ENCODE measurements at regions not wholly inside any gene's neighbourhood (a gene's known extent, or its start where the extent isn't known, plus 50 kb on each side); places are given as distances from the start of the nearest gene placed in this dataset.
"Not testable (repeated sequence)": the region's sequence is repeated elsewhere in the genome, so short reads cannot be mapped to it uniquely, and the experiment has no call there.

DNA sequence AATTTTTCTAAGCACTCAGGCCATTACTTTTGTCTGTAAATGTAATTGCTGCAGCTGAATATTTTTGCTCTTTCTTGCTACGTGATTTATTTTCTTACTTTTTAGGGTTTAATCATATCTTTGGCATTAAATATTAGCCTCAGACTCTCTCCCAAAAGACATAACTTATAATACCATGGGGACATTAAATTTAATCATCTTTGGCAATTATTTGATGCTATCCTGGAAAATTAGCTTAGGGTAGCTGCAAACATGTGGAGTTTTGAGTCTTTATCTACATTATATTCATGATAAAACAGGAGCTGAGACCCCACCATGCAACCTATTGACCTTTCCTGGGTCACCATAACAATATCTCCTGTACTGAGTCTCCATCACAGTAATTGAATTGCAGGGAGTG is 59.1 kb upstream of the EDAR start:
- no peaks in the 10 kb centered on the region for H3K9me1 ChIP-seq (replicated peaks; ENCODE audit: control insufficient read depth, extremely low read depth, insufficient read depth, low read length)
- no peaks in the 10 kb centered on the region for H3K9me3 ChIP-seq (replicated peaks; ENCODE audit: control insufficient read depth, insufficient read depth, low read length)
- H3K36me3 ChIP-seq (ENCODE audit: control insufficient read depth in 2 of 2, extremely low read depth in 1 of 2, insufficient read depth in 2 of 2, low read length in 2 of 2): no peaks in the 10 kb centered on the region
- dilution Hi-C loops (cut with MboI; ENCODE audit: extremely low pct_ligation_motif_present, low sequenced_read_pairs): no loop called here
- DNase-seq (ENCODE audit: low read depth, low spot score) (no peak), FAIRE-seq (no peak)
- intact Hi-C loops (cut with micrococcal nuclease): no loop called here
- no peak overlapping the region for H3K9ac ChIP-seq (replicated peaks; ENCODE audit: extremely low read depth, insufficient read depth, low read length)
- no peak overlapping the region for H3K27ac ChIP-seq (ENCODE audit: insufficient read depth, low read depth, low read length)
- no peak overlapping the region for H2AFZ ChIP-seq (ENCODE audit: low read depth, low read length)
- peaks cover 0 to 5% of the 10 kb centered on the region in 2 experiments for H3K27me3 ChIP-seq (ENCODE audit: control insufficient read depth in 2 of 2, insufficient read depth in 2 of 2, low read length in 2 of 2)
- no peak overlapping the region for H3K4me3 ChIP-seq (replicated peaks in 1 of 3; ENCODE audit: insufficient read depth in 1 of 3, low read depth in 1 of 3, low read length in 3 of 3)
- BruUV-seq (replicated peaks): no TSS peak
- no peaks in the 10 kb centered on the region for H4K20me1 ChIP-seq (replicated peaks; ENCODE audit: control insufficient read depth, extremely low read depth, insufficient read depth, low read length)
- no peak overlapping the region for H3K4me2 ChIP-seq (ENCODE audit: insufficient read depth, low read length)
- H3K4me1 ChIP-seq (ENCODE audit: control insufficient read depth, extremely low read depth, insufficient read depth, low read length): no peaks in the 10 kb centered on the region
- ChIA-PET POLR2A (no interaction called here), CTCF (interaction anchor here (0.9 to 1.6 kb wide), 3 partner anchors 12 to 688 kb away, joined by 3 read pairs; no protein-coding TSS in a partner anchor)
- H3K79me2 ChIP-seq (ENCODE audit: control insufficient read depth, insufficient read depth, low read length): no peaks in the 10 kb centered on the region
- TF ChIP-seq POLR2AphosphoS5 (IDR thresholded peaks at IDR 0.05; ENCODE audit: insufficient read depth, low read depth, low read length) (no peak), GATA2 (IDR thresholded peaks at IDR 0.05; ENCODE audit: insufficient read depth, insufficient read length, low read depth, low read length) (no peak), MYC (IDR thresholded peaks at IDR 0.05; ENCODE audit: low read depth, low read length) (no peak), JUN (IDR thresholded peaks at IDR 0.05; ENCODE audit: borderline replicate concordance, insufficient read depth, insufficient read length, low read depth) (no peak)
- TF ChIP-seq, protein P1, sequence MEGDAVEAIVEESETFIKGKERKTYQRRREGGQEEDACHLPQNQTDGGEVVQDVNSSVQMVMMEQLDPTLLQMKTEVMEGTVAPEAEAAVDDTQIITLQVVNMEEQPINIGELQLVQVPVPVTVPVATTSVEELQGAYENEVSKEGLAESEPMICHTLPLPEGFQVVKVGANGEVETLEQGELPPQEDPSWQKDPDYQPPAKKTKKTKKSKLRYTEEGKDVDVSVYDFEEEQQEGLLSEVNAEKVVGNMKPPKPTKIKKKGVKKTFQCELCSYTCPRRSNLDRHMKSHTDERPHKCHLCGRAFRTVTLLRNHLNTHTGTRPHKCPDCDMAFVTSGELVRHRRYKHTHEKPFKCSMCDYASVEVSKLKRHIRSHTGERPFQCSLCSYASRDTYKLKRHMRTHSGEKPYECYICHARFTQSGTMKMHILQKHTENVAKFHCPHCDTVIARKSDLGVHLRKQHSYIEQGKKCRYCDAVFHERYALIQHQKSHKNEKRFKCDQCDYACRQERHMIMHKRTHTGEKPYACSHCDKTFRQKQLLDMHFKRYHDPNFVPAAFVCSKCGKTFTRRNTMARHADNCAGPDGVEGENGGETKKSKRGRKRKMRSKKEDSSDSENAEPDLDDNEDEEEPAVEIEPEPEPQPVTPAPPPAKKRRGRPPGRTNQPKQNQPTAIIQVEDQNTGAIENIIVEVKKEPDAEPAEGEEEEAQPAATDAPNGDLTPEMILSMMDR (IDR thresholded peaks at IDR 0.05; ENCODE audit: extremely low read depth in 1 of 2, insufficient read depth in 1 of 2, low read depth in 1 of 2, low read length in 2 of 2): no peak

DNA sequence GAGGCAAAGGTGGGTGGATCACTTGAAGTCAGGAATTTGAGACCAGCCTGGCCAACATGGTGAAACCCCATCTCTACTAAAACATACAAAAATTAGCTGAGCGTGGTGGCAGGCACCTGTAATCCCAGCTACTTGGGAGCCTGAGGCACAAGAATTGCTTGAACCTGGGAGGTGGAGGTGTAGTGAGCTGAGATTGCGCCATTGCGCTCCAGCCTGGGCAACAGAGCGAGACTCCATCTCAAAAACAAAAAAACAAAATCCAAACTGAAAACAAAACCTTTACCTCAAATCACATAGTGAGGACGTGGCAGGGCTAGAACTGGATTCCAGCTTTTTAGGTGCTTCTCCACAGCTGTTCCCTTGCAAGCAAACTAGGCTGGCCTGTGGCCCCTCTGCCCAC is 58.5 kb upstream of the EDAR start:
- dilution Hi-C loops (cut with MboI; ENCODE audit: extremely low pct_ligation_motif_present, low sequenced_read_pairs); H3K9me1 ChIP-seq (replicated peaks; ENCODE audit: control insufficient read depth, extremely low read depth, insufficient read depth, low read length); H2AFZ ChIP-seq (ENCODE audit: low read depth, low read length); H3K27me3 ChIP-seq (ENCODE audit: control insufficient read depth in 2 of 2, insufficient read depth in 2 of 2, low read length in 2 of 2); H4K20me1 ChIP-seq (replicated peaks; ENCODE audit: control insufficient read depth, extremely low read depth, insufficient read depth, low read length); BruUV-seq (replicated peaks); CTCF ChIA-PET; H3K36me3 ChIP-seq (ENCODE audit: control insufficient read depth in 2 of 2, extremely low read depth in 1 of 2, insufficient read depth in 2 of 2, low read length in 2 of 2); POLR2A ChIA-PET; FAIRE-seq; H3K4me1 ChIP-seq (ENCODE audit: control insufficient read depth, extremely low read depth, insufficient read depth, low read length); DNase-seq (ENCODE audit: low read depth, low spot score); H3K27ac ChIP-seq (ENCODE audit: insufficient read depth, low read depth, low read length); H3K4me2 ChIP-seq (ENCODE audit: insufficient read depth, low read length); H3K9me3 ChIP-seq (replicated peaks; ENCODE audit: control insufficient read depth, insufficient read depth, low read length); H3K79me2 ChIP-seq (ENCODE audit: control insufficient read depth, insufficient read depth, low read length); intact Hi-C loops (cut with micrococcal nuclease); H3K4me3 ChIP-seq (replicated peaks in 1 of 3; ENCODE audit: insufficient read depth in 1 of 3, low read depth in 1 of 3, low read length in 3 of 3); H3K9ac ChIP-seq (replicated peaks; ENCODE audit: extremely low read depth, insufficient read depth, low read length): not testable (repeated sequence)
